Activated CD4-positive, alpha-beta T cell treated with anti-CD3 and anti-CD28 coated beads for 36 hours (primary cell): ENCODE measurements at regions not wholly inside any gene's neighbourhood (a gene's known extent, or its start where the extent isn't known, plus 50 kb on each side); places are given as distances from the start of the nearest gene placed in this dataset.
"Not testable (repeated sequence)": the region's sequence is repeated elsewhere in the genome, so short reads cannot be mapped to it uniquely, and the experiment has no call there.

Experiments
- ATAC-seq: fragments of 200-7000 bp; cut with Tn5 transposase; one replicate; pipeline ENCODE4 v1.10.0; 2021; ENCODE audit warnings: mild to moderate bottlenecking, moderate library complexity
- CTCF ChIA-PET: fragments of 350-600 bp; sonication (Branson Sonifier 250); formaldehyde crosslinking; loops from one replicate; lab custom pipeline; 2021; ENCODE audit warnings: antibody characterized with exemption; lab: Charles Lee
- POLR2A ChIA-PET: fragments of 350-600 bp; sonication (Branson Sonifier 250); formaldehyde crosslinking; loops from one replicate; lab custom pipeline; 2021; ENCODE audit warnings: antibody characterized with exemption, inconsistent platforms; lab: Charles Lee
- DNase-seq: peaks from one replicate; pipeline ENCODE4 v3.0.0-alpha.2; 2020
- H3K27ac Mint-ChIP-seq: one replicate; pipeline ENCODE4 v1.8.0; 2021; ENCODE audit warnings: mixed read lengths
- H3K27me3 Mint-ChIP-seq: one replicate; pipeline ENCODE4 v1.8.0; 2021; ENCODE audit warnings: mixed read lengths
- H3K36me3 Mint-ChIP-seq: one replicate; pipeline ENCODE4 v1.8.0; 2021; ENCODE audit warnings: low read depth, mixed read lengths
- H3K4me1 Mint-ChIP-seq: one replicate; pipeline ENCODE4 v1.8.0; 2021; ENCODE audit warnings: mixed read lengths
- H3K4me3 Mint-ChIP-seq: one replicate; pipeline ENCODE4 v1.8.0; 2021; ENCODE audit warnings: mild to moderate bottlenecking, moderate library complexity, mixed read lengths
- H3K9me3 Mint-ChIP-seq: one replicate; pipeline ENCODE4 v1.8.0; 2021; ENCODE audit warnings: low read depth, mixed read lengths
- intact Hi-C, 2 experiments: fragments of 100-400 bp; cut with DNase I in 1 of 2; cut with micrococcal nuclease in 1 of 2; formaldehyde crosslinking; loops; one replicate each; pipeline versions ENCODE4 v1.14.2 to v1.15.1; 2022 to 2024; cut with DNase I, micrococcal nuclease

DNA sequence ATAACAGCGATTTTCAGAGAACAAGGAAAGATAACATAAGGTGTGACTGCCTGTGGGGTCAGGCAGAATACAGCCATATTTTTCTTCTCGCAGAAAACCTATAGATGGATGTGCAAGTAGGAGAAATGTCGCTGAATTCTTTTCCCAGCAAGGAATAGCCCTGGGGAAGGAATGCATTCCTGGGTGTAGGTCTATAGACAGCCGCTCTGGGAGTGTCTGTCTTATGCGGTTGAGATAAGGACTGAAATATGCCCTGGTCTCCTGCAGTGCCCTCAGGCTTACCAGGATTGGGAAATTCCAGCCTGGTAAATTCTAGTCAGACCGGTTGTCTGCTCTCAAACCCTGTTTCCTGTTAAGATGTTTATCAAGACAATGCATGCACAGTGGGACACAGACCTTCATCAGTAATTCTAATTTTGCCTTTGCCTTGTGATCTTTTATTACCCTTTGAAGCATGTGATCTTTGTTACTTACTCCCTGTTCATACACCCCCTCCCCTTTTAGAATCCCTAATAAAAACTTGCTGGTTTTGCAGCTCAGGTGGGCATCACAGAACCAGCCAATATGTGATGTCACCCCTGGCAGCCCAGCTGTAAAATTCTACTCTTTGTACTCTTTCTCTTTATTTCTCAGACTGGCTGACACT lies 202.8 kb upstream of the SRD5A2 start:
- not testable (repeated sequence) for H3K27ac Mint-ChIP-seq

DNA sequence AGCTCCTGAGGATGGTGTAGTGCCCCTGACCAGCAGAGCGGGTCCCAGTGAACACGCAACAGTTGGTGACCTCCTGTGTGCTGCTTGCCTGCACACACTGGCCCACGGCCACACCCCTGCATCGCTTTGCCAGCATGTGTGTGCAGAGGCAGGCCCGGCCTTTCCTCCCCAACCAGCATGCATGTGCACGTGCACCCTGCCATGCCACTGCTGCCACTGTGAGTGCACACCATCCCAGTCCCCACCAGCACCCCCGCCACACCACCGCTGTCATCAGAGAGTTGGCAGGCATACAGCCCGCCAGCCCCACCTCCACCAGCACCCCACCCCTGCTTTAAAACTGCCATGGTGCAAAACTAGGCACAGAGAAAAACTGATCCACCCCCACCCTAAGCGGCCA lies 197.4 kb upstream of the SRD5A2 start:
- H3K4me3 Mint-ChIP-seq = no peak overlapping the region
- intact Hi-C loops = no loop called here
- H3K4me1 Mint-ChIP-seq = no peaks in the 10 kb centered on the region
- ChIA-PET CTCF (interaction anchor here (1.0 kb wide), 1 partner anchor 10 kb away, joined by 3 read pairs; no protein-coding TSS in a partner anchor), POLR2A (no interaction called here)
- no peak overlapping the region for H3K27ac Mint-ChIP-seq
- H3K36me3 Mint-ChIP-seq = no peaks in the 10 kb centered on the region
- peaks cover 7% of the 10 kb centered on the region for H3K27me3 Mint-ChIP-seq
- peaks cover 8% of the 10 kb centered on the region for H3K9me3 Mint-ChIP-seq
- DNase-seq (no peak), ATAC-seq (no peak)

More for the DNA sequence above, 202.8 kb upstream of the SRD5A2 start:
- ATAC-seq, H3K4me1 Mint-ChIP-seq, DNase-seq, H3K27me3 Mint-ChIP-seq, H3K4me3 Mint-ChIP-seq, H3K36me3 Mint-ChIP-seq, POLR2A ChIA-PET, H3K9me3 Mint-ChIP-seq, intact Hi-C loops: not testable (repeated sequence)
- CTCF ChIA-PET = interaction anchor here (0.6 kb wide), 1 partner anchor 1269 kb away, joined by 4 read pairs; no protein-coding TSS in a partner anchor

DNA sequence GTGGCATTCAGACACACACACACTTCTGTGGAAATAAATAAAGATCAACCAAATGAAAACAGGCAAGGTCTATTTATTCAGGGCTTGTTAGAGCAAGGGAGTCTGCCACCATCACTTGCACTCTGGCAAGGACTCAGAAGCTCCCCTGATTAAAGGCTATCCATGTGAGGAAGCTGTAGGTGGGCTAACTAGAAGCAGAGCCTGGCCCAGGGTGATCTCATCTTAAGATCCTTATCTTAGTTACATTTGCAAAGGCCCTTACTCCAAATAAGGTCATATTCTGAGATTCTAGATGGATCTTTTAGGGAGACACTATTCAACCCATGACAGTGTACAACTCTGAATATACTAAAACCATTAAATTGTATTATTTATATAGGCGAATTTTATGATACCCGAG lies 190.0 kb upstream of the SRD5A2 start:
- Mint-ChIP-seq H3K27me3 (peaks cover 5% of the 10 kb centered on the region), H3K27ac (no peak overlapping the region), H3K4me3 (no peak overlapping the region), H3K9me3 (no peaks in the 10 kb centered on the region), H3K36me3 (no peaks in the 10 kb centered on the region), H3K4me1 (no peaks in the 10 kb centered on the region)
- ChIA-PET CTCF (no interaction called here), POLR2A (no interaction called here)
- intact Hi-C loops = no loop called here
- DNase-seq (no peak), ATAC-seq (no peak)

DNA sequence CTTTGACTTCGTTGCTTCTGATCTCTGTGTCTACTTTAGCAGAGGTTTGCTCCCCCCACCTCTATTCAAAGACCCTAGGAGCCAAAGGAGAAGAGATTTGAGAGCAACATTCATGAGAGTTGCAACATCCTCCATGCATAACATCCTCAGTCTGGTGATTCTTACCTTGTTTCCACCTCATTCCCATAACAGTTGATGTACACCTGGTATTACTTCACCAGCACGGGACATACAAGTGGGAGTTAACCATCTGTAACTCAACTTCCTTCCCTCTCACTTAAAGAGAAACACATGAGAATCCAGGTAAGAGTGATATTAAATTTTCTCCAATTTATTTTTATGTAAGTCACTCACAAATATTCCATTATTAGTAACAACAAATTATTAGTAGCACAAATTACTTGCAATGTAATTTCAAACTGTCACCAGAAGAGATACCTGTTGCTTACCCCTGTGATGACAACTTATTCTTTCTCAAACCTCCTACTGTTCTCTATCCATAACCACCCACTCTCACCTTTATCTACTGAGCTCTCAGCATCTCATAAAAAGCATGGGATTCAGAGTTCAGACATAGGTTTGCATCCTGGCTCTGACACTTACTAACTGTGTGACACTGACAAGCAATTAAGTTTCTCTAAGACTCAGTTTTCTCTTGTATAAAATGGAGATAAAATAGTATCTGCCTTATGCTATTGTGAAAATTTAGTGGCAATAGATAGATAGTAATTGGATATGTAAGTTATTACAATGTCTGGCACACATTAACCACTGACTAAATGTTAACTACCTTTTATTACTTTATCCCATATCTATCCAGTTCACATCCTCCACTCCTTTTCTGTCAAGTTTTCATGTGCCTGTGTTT lies 184.6 kb upstream of the SRD5A2 start:
- ChIA-PET CTCF (no interaction called here), POLR2A (no interaction called here)
- Mint-ChIP-seq H3K27me3 (peaks cover 2% of the 10 kb centered on the region), H3K9me3 (no peaks in the 10 kb centered on the region), H3K27ac (no peak overlapping the region), H3K4me3 (no peak overlapping the region), H3K4me1 (no peaks in the 10 kb centered on the region), H3K36me3 (no peaks in the 10 kb centered on the region)
- no peak for ATAC-seq
- DNase-seq = no peak
- intact Hi-C loops = no loop called here

DNA sequence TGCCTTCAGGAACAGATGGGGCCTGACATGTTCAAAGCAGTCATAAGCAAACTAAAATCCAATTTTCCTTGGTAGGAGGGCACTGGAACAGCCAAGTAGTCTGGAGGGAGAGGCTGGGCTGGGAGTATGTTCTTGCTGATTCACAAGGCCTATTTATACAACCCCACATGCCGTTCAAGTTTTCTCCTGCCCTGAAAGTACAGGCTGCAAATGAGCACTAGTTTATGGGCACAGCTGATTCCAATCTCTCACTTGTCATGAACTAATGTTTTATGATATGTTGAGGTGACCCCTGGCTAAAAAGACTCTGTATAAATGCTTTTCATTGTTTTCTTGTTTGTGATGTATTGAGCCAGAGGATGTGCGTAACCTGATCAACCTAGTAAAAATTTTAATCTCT lies 183.4 kb upstream of the SRD5A2 start:
- no peak overlapping the region for H3K4me3 Mint-ChIP-seq
- ChIA-PET CTCF (no interaction called here), POLR2A (no interaction called here)
- H3K27me3 Mint-ChIP-seq = peaks cover 2% of the 10 kb centered on the region
- H3K9me3 Mint-ChIP-seq = no peaks in the 10 kb centered on the region
- intact Hi-C loops = no loop called here
- DNase-seq = no peak
- H3K4me1 Mint-ChIP-seq = no peaks in the 10 kb centered on the region
- no peak for ATAC-seq
- H3K27ac Mint-ChIP-seq = no peak overlapping the region
- H3K36me3 Mint-ChIP-seq = no peaks in the 10 kb centered on the region

DNA sequence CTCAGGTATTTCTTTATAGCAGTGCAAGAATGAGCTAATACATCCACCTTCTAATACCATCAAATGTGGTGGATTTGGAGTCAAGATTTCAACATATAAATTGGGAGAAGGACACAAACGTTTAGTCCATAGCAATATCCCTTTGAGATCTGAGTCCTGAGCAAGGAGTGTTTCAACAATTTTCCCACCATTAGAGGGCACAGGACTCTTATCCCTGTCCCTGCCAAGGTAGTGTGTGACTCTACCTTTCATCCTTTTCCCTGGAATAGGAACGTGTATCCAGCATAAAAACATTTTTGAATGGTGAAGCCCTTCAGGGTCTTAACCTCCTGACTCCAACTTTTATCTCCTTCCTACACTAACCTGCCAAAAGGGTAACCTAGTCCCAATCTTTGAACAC lies 181.3 kb upstream of the SRD5A2 start:
- POLR2A ChIA-PET = no interaction called here
- H3K27ac Mint-ChIP-seq = no peak overlapping the region
- CTCF ChIA-PET = no interaction called here
- peaks cover 2% of the 10 kb centered on the region for H3K27me3 Mint-ChIP-seq
- no peaks in the 10 kb centered on the region for H3K9me3 Mint-ChIP-seq
- no peaks in the 10 kb centered on the region for H3K36me3 Mint-ChIP-seq
- intact Hi-C loops = no loop called here
- DNase-seq = no peak
- no peak for ATAC-seq
- H3K4me3 Mint-ChIP-seq = no peak overlapping the region
- H3K4me1 Mint-ChIP-seq = no peaks in the 10 kb centered on the region

DNA sequence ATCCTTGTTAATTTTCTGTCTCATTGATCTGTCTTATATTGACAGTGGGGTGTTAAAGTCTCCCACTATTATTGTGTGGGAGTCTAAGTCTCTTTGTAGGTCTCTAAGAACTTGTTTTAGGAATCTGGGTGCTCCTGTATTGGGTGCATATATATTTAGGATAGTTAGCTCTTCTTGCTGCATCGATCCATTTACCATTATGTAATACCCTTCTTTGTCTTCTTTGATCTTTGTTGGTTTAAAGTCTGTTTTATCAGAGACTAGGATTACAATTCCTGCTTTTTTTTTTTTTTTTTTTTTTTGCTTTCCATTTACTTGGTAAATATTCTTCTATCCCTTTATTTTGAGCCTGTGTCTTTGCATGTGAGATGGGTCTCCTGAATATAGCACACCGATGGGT lies 176.6 kb upstream of the SRD5A2 start:
- H3K4me1 Mint-ChIP-seq, intact Hi-C loops, H3K36me3 Mint-ChIP-seq, ATAC-seq, DNase-seq, H3K4me3 Mint-ChIP-seq, H3K27ac Mint-ChIP-seq, CTCF ChIA-PET, POLR2A ChIA-PET, H3K9me3 Mint-ChIP-seq, H3K27me3 Mint-ChIP-seq: not testable (repeated sequence)

DNA sequence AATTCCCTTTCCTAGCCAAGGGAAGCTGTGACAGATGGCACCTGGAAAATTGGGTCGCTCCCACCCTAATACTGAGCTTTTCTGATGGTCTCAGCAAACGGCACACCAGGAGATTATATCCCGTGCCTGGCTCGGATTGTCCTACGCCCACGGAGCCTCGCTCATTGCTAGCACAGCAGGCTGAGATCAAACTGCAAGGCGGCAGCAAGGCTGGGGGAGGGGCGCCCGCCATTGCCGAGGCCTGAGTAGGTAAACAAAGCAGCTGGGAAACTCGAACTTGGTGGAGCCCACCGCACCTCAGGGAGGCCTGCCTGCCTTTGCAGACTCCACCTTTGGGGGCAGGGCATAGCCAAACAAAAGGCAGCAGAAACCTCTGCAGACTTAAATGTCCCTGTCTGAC lies 168.0 kb upstream of the SRD5A2 start:
- POLR2A ChIA-PET, H3K27ac Mint-ChIP-seq: not testable (repeated sequence)
- peaks cover 10% of the 10 kb centered on the region for H3K9me3 Mint-ChIP-seq

DNA sequence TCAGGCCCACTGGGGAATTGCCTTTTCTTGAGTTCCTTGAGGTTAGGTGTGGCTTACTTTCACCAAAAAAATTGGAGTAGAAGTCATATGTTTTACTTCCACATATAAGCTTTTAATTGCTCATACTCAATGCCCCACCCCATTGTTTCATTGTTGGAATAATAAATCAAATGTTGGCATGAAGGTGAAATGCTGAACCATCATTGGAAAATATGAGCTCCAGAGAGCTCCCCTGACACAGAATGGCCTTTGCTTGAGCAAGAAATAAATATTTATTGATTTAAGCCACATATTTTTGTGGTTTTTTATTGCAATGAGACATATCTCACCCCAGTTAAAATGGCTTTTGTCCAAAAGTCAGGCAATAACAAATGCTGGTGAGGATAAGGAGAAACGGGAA lies 167.3 kb upstream of the SRD5A2 start:
- CTCF ChIA-PET = interaction anchor here (0.6 kb wide), 2 partner anchors 98 to 367 kb away, joined by 3 read pairs; no protein-coding TSS in a partner anchor

More for the DNA sequence above, 168.0 kb upstream of the SRD5A2 start:
- H3K27me3 Mint-ChIP-seq, ATAC-seq, CTCF ChIA-PET, H3K4me1 Mint-ChIP-seq, H3K36me3 Mint-ChIP-seq, intact Hi-C loops, H3K4me3 Mint-ChIP-seq, DNase-seq: not testable (repeated sequence)

DNA sequence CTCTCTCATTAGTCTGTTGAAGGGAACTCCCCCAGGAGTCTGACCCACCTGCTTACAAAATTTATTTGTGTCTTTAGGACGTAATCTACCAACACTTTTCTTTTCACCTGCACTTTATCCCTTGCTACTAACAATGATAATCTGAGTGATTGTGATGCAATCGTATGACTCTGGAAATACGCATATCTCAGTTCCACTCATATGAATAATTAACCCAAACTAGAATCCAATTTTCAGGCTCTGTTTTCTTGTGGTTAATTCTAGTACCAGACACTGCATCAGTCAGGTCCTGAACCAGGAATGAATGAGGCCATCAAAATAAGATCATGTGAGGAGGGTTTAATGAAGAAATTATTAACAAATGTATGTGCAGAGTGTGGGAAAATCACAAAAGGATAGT lies 158.4 kb upstream of the SRD5A2 start:
- Mint-ChIP-seq H3K27me3 (peaks cover 3% of the 10 kb centered on the region), H3K4me1 (no peaks in the 10 kb centered on the region), H3K36me3 (no peaks in the 10 kb centered on the region), H3K4me3 (no peak overlapping the region), H3K27ac (no peak overlapping the region), H3K9me3 (peaks cover 2% of the 10 kb centered on the region)
- ChIA-PET POLR2A (no interaction called here), CTCF (interaction anchor here (0.8 kb wide), 1 partner anchor 11 kb away, joined by 3 read pairs; no protein-coding TSS in a partner anchor)
- ATAC-seq (no peak), DNase-seq (no peak)
- intact Hi-C loops = no loop called here

More for the DNA sequence above, 167.3 kb upstream of the SRD5A2 start:
- peaks cover 6% of the 10 kb centered on the region for H3K27me3 Mint-ChIP-seq
- no peak overlapping the region for H3K27ac Mint-ChIP-seq
- no peak overlapping the region for H3K4me3 Mint-ChIP-seq
- intact Hi-C loops = no loop called here
- POLR2A ChIA-PET = no interaction called here
- ATAC-seq (no peak), DNase-seq (no peak)
- no peaks in the 10 kb centered on the region for H3K4me1 Mint-ChIP-seq
- H3K9me3 Mint-ChIP-seq = peaks cover 9% of the 10 kb centered on the region
- H3K36me3 Mint-ChIP-seq = no peaks in the 10 kb centered on the region

DNA sequence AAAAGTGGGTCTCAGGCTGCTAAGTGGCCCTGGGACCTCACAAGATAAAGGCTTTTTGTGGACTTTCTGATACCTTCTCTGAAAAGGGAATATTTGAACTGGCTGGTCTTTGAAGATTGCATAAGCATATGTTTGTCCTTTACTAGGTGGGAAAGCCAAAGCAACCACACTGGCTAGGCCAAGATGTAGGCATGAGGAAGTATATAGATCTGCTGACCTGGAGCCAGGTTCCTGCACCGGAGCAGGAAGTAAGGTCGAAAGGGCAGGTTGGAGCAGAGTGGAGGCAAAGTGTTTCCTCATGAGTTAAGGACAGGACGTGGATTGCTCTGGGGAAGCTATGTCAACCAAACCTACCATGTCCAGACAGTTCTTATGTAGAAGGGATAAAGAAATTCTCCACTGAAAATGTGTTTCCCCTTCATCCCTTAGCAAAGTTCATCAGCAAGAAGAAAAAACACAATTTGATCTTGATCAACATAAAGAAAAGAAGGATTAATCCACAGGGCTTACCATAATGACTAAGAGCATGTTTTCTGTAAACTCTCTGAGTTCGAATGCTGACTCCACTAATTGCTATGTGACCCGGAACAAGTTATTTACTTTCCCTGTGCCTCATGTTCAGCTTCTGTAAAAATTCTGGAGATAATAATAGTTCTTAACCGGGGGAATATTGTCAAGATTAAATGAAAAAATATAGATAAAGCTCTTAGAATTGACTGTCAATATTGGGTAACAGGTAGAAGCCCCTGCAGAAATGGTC lies 156.1 kb upstream of the SRD5A2 start:
- CTCF ChIA-PET = no interaction called here
- Mint-ChIP-seq H3K27me3 (no peaks in the 10 kb centered on the region), H3K4me3 (no peak overlapping the region), H3K9me3 (peaks cover 1% of the 10 kb centered on the region), H3K27ac (no peak overlapping the region), H3K4me1 (no peaks in the 10 kb centered on the region), H3K36me3 (no peaks in the 10 kb centered on the region)
- intact Hi-C loops = no loop called here
- ATAC-seq (no peak), DNase-seq (no peak)
- POLR2A ChIA-PET = no interaction called here
